GM12891 (cell line): ENCODE measurements at regions not wholly inside any gene's neighbourhood (a gene's known extent, or its start where the extent isn't known, plus 50 kb on each side); places are given as distances from the start of the nearest gene placed in this dataset.

Source experiments
- DNase-seq: peaks from one replicate; pipeline ENCODE4 v3.0.0; 2011; ENCODE audit warnings: low spot score; ENCODE audit not compliant: insufficient read length
- FAIRE-seq: peaks from 2 replicates; lab custom pipeline; 2011; peaks lifted over from hg19 to GRCh38; lab: Jason Lieb, UNC
- PAX5 ChIP-seq: IDR thresholded peaks from 2 replicates; pipeline ENCODE4 v1.6.1; 2011; ENCODE audit warnings: low read length, moderate library complexity, mild to moderate bottlenecking; ENCODE audit not compliant: insufficient read depth, severe bottlenecking
- POLR2A ChIP-seq: IDR thresholded peaks from 2 replicates; pipeline ENCODE4 v1.6.1; 2011; ENCODE audit warnings: low read depth, low read length, control low read depth
- POLR2AphosphoS5 ChIP-seq: IDR thresholded peaks from 2 replicates; pipeline ENCODE4 v1.6.1; 2011; ENCODE audit warnings: low read depth, low read length, control low read depth
- POU2F2 ChIP-seq: IDR thresholded peaks from 2 replicates; pipeline ENCODE4 v1.6.1; 2011; ENCODE audit warnings: low read depth, mild to moderate bottlenecking, control low read depth, low read length, moderate library complexity
- SPI1 ChIP-seq: IDR thresholded peaks from 2 replicates; pipeline ENCODE4 v1.6.1; 2011; ENCODE audit warnings: low read depth, low read length, control low read depth
- TAF1 ChIP-seq: IDR thresholded peaks from 2 replicates; pipeline ENCODE4 v1.6.1; 2011; ENCODE audit warnings: low read depth, low read length, control low read depth

DNA sequence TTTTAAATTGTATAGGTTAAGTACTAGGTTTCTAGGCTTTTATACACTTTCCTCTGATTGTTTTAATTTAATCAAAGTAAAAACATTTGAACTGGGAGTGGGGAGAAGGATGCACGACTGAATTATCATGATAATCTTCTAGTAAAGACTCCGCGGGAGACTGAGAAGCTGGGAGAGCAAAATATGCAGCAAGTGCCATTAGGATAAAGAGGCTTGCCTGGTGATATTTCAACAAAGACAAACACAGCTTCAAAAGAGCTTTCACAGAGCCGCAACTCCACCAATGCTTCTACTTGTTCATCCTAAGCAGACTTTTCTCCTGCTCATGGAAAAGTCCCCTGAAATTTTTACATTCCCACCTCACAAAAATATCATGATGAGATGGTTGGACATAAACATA lies 239.0 kb upstream of the PTBP2 start:
- no peak for TF ChIP-seq PAX5
- no peak for TF ChIP-seq POLR2A
- no peak for TF ChIP-seq TAF1
- no peak for TF ChIP-seq SPI1
- TF ChIP-seq POU2F2 = no peak
- TF ChIP-seq POLR2AphosphoS5 = no peak
- no peak for DNase-seq
- FAIRE-seq = no peak

DNA sequence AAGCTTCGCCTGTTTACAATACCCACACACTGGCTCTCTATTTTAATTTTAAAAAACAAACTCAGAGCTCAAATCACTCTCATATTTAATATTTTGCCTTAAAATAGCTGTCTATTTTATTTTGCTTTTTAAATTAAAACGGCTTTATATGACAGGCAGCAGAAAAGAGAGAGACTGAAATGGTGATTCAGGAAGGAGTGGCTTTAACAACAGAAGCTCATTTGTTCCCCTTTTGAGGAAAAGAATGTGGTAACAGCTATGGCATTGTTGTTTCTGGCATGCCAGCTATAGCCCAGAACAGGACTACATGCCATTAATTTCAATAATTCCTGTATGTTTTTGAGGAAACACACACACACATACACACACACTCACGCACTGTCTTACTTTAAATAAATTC lies 234.2 kb upstream of the PTBP2 start:
- FAIRE-seq = no peak
- no peak for DNase-seq
- TF ChIP-seq POLR2A = no peak
- no peak for TF ChIP-seq SPI1
- TF ChIP-seq TAF1 = no peak
- no peak for TF ChIP-seq PAX5
- TF ChIP-seq POU2F2 = no peak
- no peak for TF ChIP-seq POLR2AphosphoS5

DNA sequence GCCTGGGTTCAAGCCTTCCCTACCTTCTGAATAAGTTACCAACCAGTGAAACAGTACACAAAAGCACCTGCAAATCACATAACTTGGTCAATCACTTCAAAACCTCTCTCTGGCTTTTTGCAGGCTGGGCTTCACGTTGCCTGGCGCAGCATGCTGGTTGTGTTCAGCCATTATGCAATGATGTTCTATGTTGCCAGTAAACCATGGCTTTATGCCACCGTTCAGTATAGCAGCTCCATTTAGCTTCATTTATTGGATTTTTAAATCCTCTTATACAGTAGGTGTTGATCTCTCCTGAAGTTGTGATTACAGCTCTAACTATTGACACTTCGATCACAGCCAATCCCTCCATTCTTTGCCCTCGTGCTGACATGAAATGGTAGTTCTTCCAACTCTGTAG lies 233.6 kb upstream of the PTBP2 start:
- DNase-seq (no peak), FAIRE-seq (no peak)
- TF ChIP-seq PAX5 = no peak
- no peak for TF ChIP-seq SPI1
- TF ChIP-seq POU2F2 = no peak
- TF ChIP-seq POLR2AphosphoS5 = no peak
- TF ChIP-seq TAF1 = no peak
- no peak for TF ChIP-seq POLR2A

DNA sequence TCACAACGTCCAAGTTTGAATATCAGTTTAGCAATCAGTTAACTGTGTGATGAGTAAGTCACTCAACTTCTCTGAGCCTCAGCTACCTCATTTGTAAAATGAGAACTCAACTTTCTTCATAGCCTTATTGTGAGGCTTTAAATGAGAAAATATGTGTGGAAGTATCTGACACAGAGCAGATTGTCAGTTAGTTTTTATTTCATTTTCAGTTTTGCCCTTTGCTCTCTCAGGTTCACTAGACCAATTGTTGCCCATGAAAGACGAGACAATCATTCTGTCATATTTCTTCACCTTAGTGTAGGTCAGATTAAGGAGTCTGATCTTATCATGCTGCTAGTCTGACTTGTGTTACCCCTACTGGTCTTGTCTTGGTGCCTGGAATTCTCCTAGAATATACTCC lies 232.8 kb upstream of the PTBP2 start:
- TF ChIP-seq POLR2AphosphoS5 = no peak
- no peak for TF ChIP-seq TAF1
- no peak for TF ChIP-seq POU2F2
- TF ChIP-seq PAX5 = no peak
- no peak for TF ChIP-seq POLR2A
- DNase-seq (no peak), FAIRE-seq (no peak)

DNA sequence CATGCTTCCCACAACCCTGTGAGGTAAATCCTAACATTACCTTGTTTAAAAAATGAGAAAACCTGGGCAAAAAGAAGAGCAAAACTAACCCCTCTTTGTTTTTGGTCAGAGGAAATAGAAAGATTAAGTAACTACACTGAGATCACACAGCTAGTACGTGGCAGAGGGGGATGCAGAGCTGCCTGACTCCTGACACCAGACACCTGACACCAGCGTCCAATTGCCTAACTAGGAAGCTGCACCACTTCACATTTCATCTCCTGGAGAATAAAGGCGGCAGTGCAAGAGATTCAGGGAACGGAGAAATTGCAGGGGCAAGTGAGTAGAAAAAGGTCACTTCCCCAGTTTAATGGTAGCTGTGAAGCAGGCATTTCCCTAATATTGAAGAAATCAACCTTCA lies 229.3 kb upstream of the PTBP2 start:
- TF ChIP-seq SPI1 = no peak
- TF ChIP-seq POLR2AphosphoS5 = no peak
- no peak for TF ChIP-seq TAF1
- TF ChIP-seq POU2F2 = no peak
- TF ChIP-seq PAX5 = no peak
- TF ChIP-seq POLR2A = no peak
- FAIRE-seq (no peak), DNase-seq (no peak)

- TF ChIP-seq SPI1 (no peak), TAF1 (no peak), POLR2AphosphoS5 (no peak), POLR2A (no peak), POU2F2 (no peak), PAX5 (no peak)
- FAIRE-seq (no peak), DNase-seq (no peak)
These were observed 222.7 kb upstream of the PTBP2 start for GRCh38 chr1:96498744-96499340.

- DNase-seq (no peak), FAIRE-seq (no peak)
- TF ChIP-seq TAF1 = no peak
- TF ChIP-seq POU2F2 = no peak
- no peak for TF ChIP-seq PAX5
- no peak for TF ChIP-seq POLR2A
- TF ChIP-seq POLR2AphosphoS5 = no peak
- no peak for TF ChIP-seq SPI1
These were observed 213.4 kb upstream of the PTBP2 start for GRCh38 chr1:96508233-96508632.

DNA sequence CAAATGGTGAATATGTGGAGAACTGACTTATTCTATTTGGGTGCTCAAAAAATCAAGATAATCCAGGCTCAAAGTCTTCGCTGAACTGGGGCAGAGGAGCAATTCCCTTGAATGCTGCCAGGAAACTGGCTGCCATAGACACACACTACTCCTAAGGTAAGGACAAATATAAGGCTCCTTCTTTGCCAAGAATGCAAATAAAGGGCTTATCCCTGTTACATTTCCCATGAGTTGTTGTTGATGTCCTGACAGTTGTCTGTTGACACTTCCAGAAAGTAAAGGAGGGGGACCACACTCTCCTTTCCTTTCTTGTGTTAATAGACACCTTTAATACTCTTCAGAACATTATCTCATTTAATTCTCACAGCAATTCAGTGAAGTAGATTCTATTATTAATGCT lies 212.2 kb upstream of the PTBP2 start:
- FAIRE-seq = no peak
- DNase-seq = no peak
- TF ChIP-seq SPI1 (no peak), TAF1 (no peak), PAX5 (no peak), POLR2A (no peak), POLR2AphosphoS5 (no peak), POU2F2 (no peak)

GRCh38 chr1:96509951-96510350 lies 211.6 kb upstream of the PTBP2 start:
- FAIRE-seq = no peak
- TF ChIP-seq TAF1 = no peak
- TF ChIP-seq PAX5 = no peak
- TF ChIP-seq POLR2A = no peak
- no peak for TF ChIP-seq POU2F2
- TF ChIP-seq SPI1 = no peak
- TF ChIP-seq POLR2AphosphoS5 = no peak

GRCh38 chr1:96510391-96510790 lies 211.2 kb upstream of the PTBP2 start:
- TF ChIP-seq TAF1 (no peak), POLR2A (no peak), POLR2AphosphoS5 (no peak), POU2F2 (no peak), SPI1 (no peak), PAX5 (no peak)
- DNase-seq (no peak), FAIRE-seq (no peak)

More at GRCh38 chr1:96509951-96510350, 211.6 kb upstream of the PTBP2 start:
- DNase-seq = no peak

GRCh38 chr1:96510911-96511310 lies 210.7 kb upstream of the PTBP2 start:
- FAIRE-seq = no peak
- TF ChIP-seq POLR2AphosphoS5 (no peak), SPI1 (no peak), POU2F2 (no peak), PAX5 (no peak), TAF1 (no peak), POLR2A (no peak)
- DNase-seq = no peak
